ENCODE measurements at regions not wholly inside any gene's neighbourhood (a gene's known extent, or its start where the extent isn't known, plus 50 kb on each side); places are given as distances from the start of the nearest gene placed in this dataset.

- DNase-seq (ENCODE audit: low spot score), result no peak
Measured at GRCh38 chr11:93963072-93963471, 58.1 kb upstream of the HEPHL1 start.

- no peak for DNase-seq (ENCODE audit: low spot score)
Measured at GRCh38 chr11:93967258-93967657, 53.9 kb upstream of the HEPHL1 start.

GRCh38 chr11:93967944-93968343 is 53.2 kb upstream of the HEPHL1 start:
- DNase-seq (ENCODE audit: low spot score), result no peak

- no peak for DNase-seq (ENCODE audit: low spot score)
Measured at GRCh38 chr11:93969925-93970922, 50.9 kb upstream of the HEPHL1 start.

All from kidney tubule cell (primary cell).